Activated CD8-positive, alpha-beta memory T cell treated with anti-CD3 and anti-CD28 coated beads, Interleukin-2, amount 10 ng/mL, durations not matched to agents 7 days and 5 days (primary cell): ENCODE measurements at regions not wholly inside any gene's neighbourhood (a gene's known extent, or its start where the extent isn't known, plus 50 kb on each side); places are given as distances from the start of the nearest gene placed in this dataset.

Experiments used
- ATAC-seq: fragments of 150-1000 bp; cut with Tn5 transposase; one replicate; pipeline ENCODE4 v1.10.0; 2021; ENCODE audit warnings: moderate library complexity
- CTCF ChIA-PET: fragments of 350-600 bp; sonication (Branson Sonifier 250); formaldehyde crosslinking; loops from one replicate; lab custom pipeline; 2021; ENCODE audit warnings: antibody characterized with exemption; lab: Charles Lee
- DNase-seq: peaks from one replicate; pipeline ENCODE4 v3.0.0-alpha.2; 2020
- H3K27ac Mint-ChIP-seq: one replicate; pipeline ENCODE4 v1.8.0; 2021; ENCODE audit warnings: mild to moderate bottlenecking, mixed read lengths
- H3K27me3 Mint-ChIP-seq: one replicate; pipeline ENCODE4 v1.8.0; 2021; ENCODE audit warnings: mixed read lengths
- H3K36me3 Mint-ChIP-seq: one replicate; pipeline ENCODE4 v1.8.0; 2021; ENCODE audit warnings: mild to moderate bottlenecking, mixed read lengths
- H3K4me1 Mint-ChIP-seq: one replicate; pipeline ENCODE4 v1.8.0; 2021; ENCODE audit warnings: mixed read lengths
- H3K4me3 Mint-ChIP-seq: one replicate; pipeline ENCODE4 v1.8.0; 2021; ENCODE audit warnings: mild to moderate bottlenecking, moderate library complexity, mixed read lengths
- H3K9me3 Mint-ChIP-seq: one replicate; pipeline ENCODE4 v1.8.0; 2022; ENCODE audit warnings: low read depth, mixed read lengths

- Mint-ChIP-seq H3K9me3 (no peaks in the 10 kb centered on the region), H3K4me1 (no peaks in the 10 kb centered on the region), H3K4me3 (no peak overlapping the region), H3K27ac (no peak overlapping the region), H3K36me3 (no peaks in the 10 kb centered on the region), H3K27me3 (no peaks in the 10 kb centered on the region)
- ATAC-seq (no peak), DNase-seq (no peak)
- CTCF ChIA-PET = no interaction called here
Measured at GRCh38 chr18:64253222-64253621, 104.3 kb upstream of the LINC00305 start.

GRCh38 chr18:64248836-64249235 lies 99.9 kb upstream of the LINC00305 start:
- no peaks in the 10 kb centered on the region for H3K36me3 Mint-ChIP-seq
- no peaks in the 10 kb centered on the region for H3K27me3 Mint-ChIP-seq
- ATAC-seq = no peak
- CTCF ChIA-PET = no interaction called here
- no peaks in the 10 kb centered on the region for H3K9me3 Mint-ChIP-seq
- no peak for DNase-seq
- no peak overlapping the region for H3K27ac Mint-ChIP-seq
- H3K4me1 Mint-ChIP-seq = no peaks in the 10 kb centered on the region
- no peak overlapping the region for H3K4me3 Mint-ChIP-seq

- ATAC-seq = no peak
- no peak overlapping the region for H3K4me3 Mint-ChIP-seq
- CTCF ChIA-PET = no interaction called here
- H3K27ac Mint-ChIP-seq = no peak overlapping the region
- no peaks in the 10 kb centered on the region for H3K9me3 Mint-ChIP-seq
- DNase-seq = no peak
- H3K36me3 Mint-ChIP-seq = no peaks in the 10 kb centered on the region
- H3K27me3 Mint-ChIP-seq = no peaks in the 10 kb centered on the region
- no peaks in the 10 kb centered on the region for H3K4me1 Mint-ChIP-seq
Measured at GRCh38 chr18:64245126-64245861, 96.4 kb upstream of the LINC00305 start.

GRCh38 chr18:64244571-64244970 lies 95.7 kb upstream of the LINC00305 start:
- H3K4me1 Mint-ChIP-seq = no peaks in the 10 kb centered on the region
- H3K36me3 Mint-ChIP-seq = no peaks in the 10 kb centered on the region
- DNase-seq (no peak), ATAC-seq (no peak)
- CTCF ChIA-PET = no interaction called here
- H3K9me3 Mint-ChIP-seq = no peaks in the 10 kb centered on the region
- no peak overlapping the region for H3K27ac Mint-ChIP-seq
- no peak overlapping the region for H3K4me3 Mint-ChIP-seq
- H3K27me3 Mint-ChIP-seq = no peaks in the 10 kb centered on the region

- CTCF ChIA-PET = interaction anchor here (1.0 kb wide), 1 partner anchor 187 kb away, joined by 4 read pairs; no protein-coding TSS in a partner anchor
- H3K9me3 Mint-ChIP-seq = no peaks in the 10 kb centered on the region
- H3K27me3 Mint-ChIP-seq = no peaks in the 10 kb centered on the region
- ATAC-seq = no peak
- no peak overlapping the region for H3K27ac Mint-ChIP-seq
- no peak for DNase-seq
- no peaks in the 10 kb centered on the region for H3K36me3 Mint-ChIP-seq
- H3K4me1 Mint-ChIP-seq = no peaks in the 10 kb centered on the region
- no peak overlapping the region for H3K4me3 Mint-ChIP-seq
Measured at GRCh38 chr18:64240316-64240715, 91.4 kb upstream of the LINC00305 start.

- ATAC-seq (no peak), DNase-seq (no peak)
- Mint-ChIP-seq H3K27ac (no peak overlapping the region), H3K27me3 (no peaks in the 10 kb centered on the region), H3K9me3 (no peaks in the 10 kb centered on the region), H3K36me3 (no peaks in the 10 kb centered on the region), H3K4me1 (no peaks in the 10 kb centered on the region), H3K4me3 (no peak overlapping the region)
- CTCF ChIA-PET = no interaction called here
Measured at GRCh38 chr18:64238076-64238475, 89.2 kb upstream of the LINC00305 start.

GRCh38 chr18:64234321-64234720 lies 85.4 kb upstream of the LINC00305 start:
- peaks cover 3% of the 10 kb centered on the region for H3K9me3 Mint-ChIP-seq
- no peak overlapping the region for H3K27ac Mint-ChIP-seq
- CTCF ChIA-PET = no interaction called here
- H3K4me3 Mint-ChIP-seq = no peak overlapping the region
- ATAC-seq = no peak
- no peaks in the 10 kb centered on the region for H3K27me3 Mint-ChIP-seq
- no peaks in the 10 kb centered on the region for H3K4me1 Mint-ChIP-seq
- no peaks in the 10 kb centered on the region for H3K36me3 Mint-ChIP-seq
- DNase-seq = no peak

GRCh38 chr18:64233851-64234250 lies 85.0 kb upstream of the LINC00305 start:
- H3K4me3 Mint-ChIP-seq = no peak overlapping the region
- H3K27ac Mint-ChIP-seq = no peak overlapping the region
- CTCF ChIA-PET = no interaction called here
- H3K9me3 Mint-ChIP-seq = peaks cover 3% of the 10 kb centered on the region
- DNase-seq = no peak
- no peak for ATAC-seq
- no peaks in the 10 kb centered on the region for H3K36me3 Mint-ChIP-seq
- H3K27me3 Mint-ChIP-seq = no peaks in the 10 kb centered on the region
- no peaks in the 10 kb centered on the region for H3K4me1 Mint-ChIP-seq

- no peak for DNase-seq
- ATAC-seq = no peak
- no peaks in the 10 kb centered on the region for H3K27me3 Mint-ChIP-seq
- H3K9me3 Mint-ChIP-seq = no peaks in the 10 kb centered on the region
- H3K36me3 Mint-ChIP-seq = no peaks in the 10 kb centered on the region
- no peaks in the 10 kb centered on the region for H3K4me1 Mint-ChIP-seq
- H3K4me3 Mint-ChIP-seq = no peak overlapping the region
- no peak overlapping the region for H3K27ac Mint-ChIP-seq
- CTCF ChIA-PET = no interaction called here
Measured at GRCh38 chr18:64220941-64221340, 72.1 kb upstream of the LINC00305 start.

GRCh38 chr18:64219517-64219916 lies 70.6 kb upstream of the LINC00305 start:
- H3K27me3 Mint-ChIP-seq = no peaks in the 10 kb centered on the region
- H3K27ac Mint-ChIP-seq = no peak overlapping the region
- H3K36me3 Mint-ChIP-seq = no peaks in the 10 kb centered on the region
- DNase-seq (no peak), ATAC-seq (no peak)
- H3K9me3 Mint-ChIP-seq = peaks cover 2% of the 10 kb centered on the region
- CTCF ChIA-PET = no interaction called here
- H3K4me3 Mint-ChIP-seq = no peak overlapping the region
- no peaks in the 10 kb centered on the region for H3K4me1 Mint-ChIP-seq

- Mint-ChIP-seq H3K4me1 (peaks cover 8% of the 10 kb centered on the region), H3K4me3 (no peak overlapping the region)
Measured at GRCh38 chr18:64210401-64210949, 61.6 kb upstream of the LINC00305 start.

GRCh38 chr18:64208516-64208915 lies 59.6 kb upstream of the LINC00305 start:
- H3K27me3 Mint-ChIP-seq = no peaks in the 10 kb centered on the region
- no peaks in the 10 kb centered on the region for H3K9me3 Mint-ChIP-seq
- peaks cover 8% of the 10 kb centered on the region for H3K4me1 Mint-ChIP-seq

More at GRCh38 chr18:64210401-64210949, 61.6 kb upstream of the LINC00305 start:
- CTCF ChIA-PET = no interaction called here
- DNase-seq = no peak
- Mint-ChIP-seq H3K27ac (no peak overlapping the region), H3K9me3 (peaks cover 1% of the 10 kb centered on the region), H3K27me3 (no peaks in the 10 kb centered on the region), H3K36me3 (no peaks in the 10 kb centered on the region)
- ATAC-seq = no peak

GRCh38 chr18:64207820-64208219 lies 58.9 kb upstream of the LINC00305 start:
- Mint-ChIP-seq H3K36me3 (no peaks in the 10 kb centered on the region), H3K27ac (peak overlapping the region; percentile 20), H3K4me3 (peak overlapping the region; percentile 43), H3K4me1 (peaks cover 8% of the 10 kb centered on the region), H3K27me3 (no peaks in the 10 kb centered on the region), H3K9me3 (no peaks in the 10 kb centered on the region)
- peak; percentile 20 for ATAC-seq
- CTCF ChIA-PET = no interaction called here
- no peak for DNase-seq

More at GRCh38 chr18:64208516-64208915, 59.6 kb upstream of the LINC00305 start:
- no peak overlapping the region for H3K4me3 Mint-ChIP-seq
- DNase-seq (no peak), ATAC-seq (no peak)
- no peaks in the 10 kb centered on the region for H3K36me3 Mint-ChIP-seq
- CTCF ChIA-PET = no interaction called here
- H3K27ac Mint-ChIP-seq = no peak overlapping the region

- Mint-ChIP-seq H3K4me1 (peaks cover 8% of the 10 kb centered on the region), H3K9me3 (no peaks in the 10 kb centered on the region), H3K36me3 (no peaks in the 10 kb centered on the region), H3K27me3 (no peaks in the 10 kb centered on the region), H3K4me3 (no peak overlapping the region), H3K27ac (no peak overlapping the region)
- DNase-seq = no peak
- ATAC-seq = no peak
- CTCF ChIA-PET = no interaction called here
Measured at GRCh38 chr18:64203295-64203694, 54.4 kb upstream of the LINC00305 start.
